Right atrium auricular region (tissue), 2 donors: ENCODE measurements at regions not wholly inside any gene's neighbourhood (a gene's known extent, or its start where the extent isn't known, plus 50 kb on each side); places are given as distances from the start of the nearest gene placed in this dataset.

Experiments used
- DNase-seq: peaks from one replicate; pipeline ENCODE4 v3.0.0-alpha.2; 2019; ENCODE audit warnings: low spot score
- H3K27ac ChIP-seq, 2 donors: fragments of 200-600 bp; sonication (generic); 1 replicate in 1 of 2; 2 replicates in 1 of 2; pipeline ENCODE4 v1.5.1; 2016 to 2019
- H3K27me3 ChIP-seq, 2 donors: fragments of 200-600 bp; sonication (generic); one replicate each; pipeline versions ENCODE4 v1.5.1 to v1.6.0; 2017 to 2019
- H3K36me3 ChIP-seq: fragments of 200-600 bp; sonication (generic); one replicate; pipeline ENCODE4 v1.5.1; 2016
- H3K4me1 ChIP-seq, 2 donors: fragments of 200-600 bp; sonication (generic); one replicate each; pipeline versions ENCODE4 v1.5.1 to v1.6.0; 2017 to 2019
- H3K4me3 ChIP-seq, 2 donors: fragments of 200-600 bp; sonication (generic); 1 replicate in 1 of 2; 2 replicates in 1 of 2; pipeline ENCODE4 v1.5.1; 2017 to 2019; ENCODE audit warnings: mild to moderate bottlenecking in 1 of 2, moderate library complexity in 1 of 2
- H3K9me3 ChIP-seq, 2 donors: fragments of 200-600 bp; sonication (generic); one replicate each; pipeline ENCODE4 v1.5.1; 2019
- CTCF ChIP-seq, 2 donors: fragments of 200-600 bp; sonication (generic); IDR thresholded peaks; one replicate each; pipeline ENCODE4 v1.5.1; 2019; ENCODE audit warnings: antibody characterized with exemption in 2 of 2

GRCh38 chr16:16830973-16831372, 452.0 kb downstream of the NPIPA7 start:
- TF ChIP-seq CTCF (IDR thresholded peaks at IDR 0.05): no peak
- Histone ChIP-seq H3K27me3 (no peaks in the 10 kb centered on the region), H3K4me1 (no peaks in the 10 kb centered on the region), H3K9me3 (no peaks in the 10 kb centered on the region), H3K27ac (no peak overlapping the region), H3K4me3 (no peak overlapping the region), H3K36me3 (no peaks in the 10 kb centered on the region)
- no peak for DNase-seq

DNA sequence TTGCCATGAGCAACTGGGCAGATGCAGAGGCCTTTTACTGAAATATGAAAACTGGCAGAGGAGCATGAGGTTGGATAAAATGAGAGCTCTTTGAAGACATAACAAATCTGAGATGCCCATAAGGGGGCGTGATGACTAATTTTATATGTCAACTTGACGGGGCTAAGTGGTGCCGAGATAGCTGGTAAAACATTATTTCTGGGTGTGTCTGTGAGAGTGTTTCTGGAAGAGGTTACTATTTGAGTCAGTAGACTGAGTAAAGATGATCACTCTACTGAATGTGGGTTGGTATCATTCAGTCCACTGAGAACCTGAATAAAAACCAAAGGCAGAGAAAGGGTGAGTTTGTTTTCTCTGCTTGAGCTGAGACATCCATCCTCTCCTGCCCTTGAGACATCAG, 454.2 kb downstream of the NPIPA7 start:
- no peaks in the 10 kb centered on the region for H3K36me3 ChIP-seq
- no peaks in the 10 kb centered on the region for H3K9me3 ChIP-seq
- H3K4me1 ChIP-seq: no peaks in the 10 kb centered on the region
- no peak for DNase-seq
- no peak for TF ChIP-seq CTCF (IDR thresholded peaks at IDR 0.05)
- H3K4me3 ChIP-seq: no peak overlapping the region
- no peak overlapping the region for H3K27ac ChIP-seq
- no peaks in the 10 kb centered on the region for H3K27me3 ChIP-seq

DNA sequence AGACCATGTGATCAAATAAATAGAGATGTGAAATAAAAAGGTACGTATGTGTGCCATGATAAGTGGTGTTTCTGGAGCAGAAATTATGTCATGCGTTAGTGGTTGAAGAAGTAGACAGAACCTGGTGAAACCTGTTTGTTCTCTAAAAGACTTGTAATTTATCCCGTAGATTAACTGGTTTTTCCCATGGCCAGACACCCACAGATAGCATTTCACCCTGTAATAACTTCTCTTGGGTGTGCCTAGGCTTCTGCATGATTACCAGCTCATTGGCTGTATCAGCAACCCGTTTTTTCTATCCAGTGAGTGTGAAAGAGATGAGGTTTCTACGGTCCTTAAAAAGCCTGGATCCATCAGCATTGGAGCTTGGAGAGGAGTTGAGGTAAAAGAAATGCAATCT, 471.3 kb downstream of the NPIPA7 start:
- no peak for TF ChIP-seq CTCF (IDR thresholded peaks at IDR 0.05)
- H3K27me3 ChIP-seq: no peaks in the 10 kb centered on the region
- H3K4me3 ChIP-seq: no peak overlapping the region

DNA sequence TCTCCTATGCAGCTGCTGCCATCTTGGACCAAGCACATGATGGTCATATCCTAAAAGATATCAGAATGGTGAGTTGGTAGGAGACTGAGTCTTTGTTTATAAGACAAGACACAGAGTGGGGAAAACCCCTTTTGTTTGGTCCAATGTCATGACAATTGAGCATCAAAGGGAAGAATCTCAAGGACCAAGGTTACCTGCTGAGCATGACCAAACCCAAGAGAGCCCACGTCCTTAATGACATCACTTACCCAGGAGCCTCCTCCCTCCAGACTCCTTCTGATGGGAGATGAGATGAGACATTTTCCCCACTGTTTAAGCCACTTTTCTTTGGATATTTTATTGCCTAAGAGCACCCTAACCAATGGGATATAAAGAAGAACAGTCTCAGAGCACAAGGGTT, 478.1 kb downstream of the NPIPA7 start:
- DNase-seq: no peak
- Histone ChIP-seq H3K4me1 (no peaks in the 10 kb centered on the region), H3K27ac (no peak overlapping the region), H3K27me3 (no peaks in the 10 kb centered on the region), H3K4me3 (no peak overlapping the region), H3K36me3 (no peaks in the 10 kb centered on the region), H3K9me3 (no peaks in the 10 kb centered on the region)
- no peak for TF ChIP-seq CTCF (IDR thresholded peaks at IDR 0.05)

More for the DNA sequence above, 471.3 kb downstream of the NPIPA7 start:
- no peak overlapping the region for H3K27ac ChIP-seq
- no peak for DNase-seq
- no peaks in the 10 kb centered on the region for H3K4me1 ChIP-seq
- no peaks in the 10 kb centered on the region for H3K36me3 ChIP-seq
- no peaks in the 10 kb centered on the region for H3K9me3 ChIP-seq

DNA sequence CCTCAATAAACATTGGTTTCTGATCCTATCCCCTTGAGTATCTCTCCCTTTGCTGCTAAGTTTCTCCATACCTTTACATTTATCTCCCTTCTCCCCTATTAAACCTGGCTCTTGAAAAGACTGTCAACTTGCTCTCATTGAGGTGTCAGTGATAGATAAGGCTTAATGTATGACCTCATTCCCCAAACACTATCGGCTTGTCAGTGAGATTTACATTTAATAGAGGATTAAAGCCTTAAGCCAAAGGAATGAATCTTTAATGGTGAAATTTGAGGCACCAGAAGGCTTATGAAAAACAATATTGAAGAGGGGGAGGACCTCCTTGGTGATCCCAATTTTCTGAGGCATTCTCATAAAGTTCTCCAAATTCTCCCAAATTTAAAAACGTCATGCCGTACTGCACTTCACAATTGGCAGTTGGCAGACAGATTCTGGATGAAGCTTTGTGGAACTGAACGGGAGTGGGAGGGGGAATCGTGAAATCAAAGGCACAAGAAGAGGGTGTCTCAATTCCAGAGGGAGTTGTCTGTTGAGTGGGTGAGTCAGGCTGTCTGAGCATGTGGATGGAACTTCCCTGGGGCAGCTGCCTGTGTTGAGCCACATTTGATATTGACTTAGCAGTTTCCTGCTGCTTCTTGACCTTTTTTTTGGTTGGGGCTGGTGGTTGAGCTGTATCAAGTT, 478.8 kb downstream of the NPIPA7 start:
- no peak overlapping the region for H3K27ac ChIP-seq
- no peak for TF ChIP-seq CTCF (IDR thresholded peaks at IDR 0.05)
- DNase-seq: no peak

DNA sequence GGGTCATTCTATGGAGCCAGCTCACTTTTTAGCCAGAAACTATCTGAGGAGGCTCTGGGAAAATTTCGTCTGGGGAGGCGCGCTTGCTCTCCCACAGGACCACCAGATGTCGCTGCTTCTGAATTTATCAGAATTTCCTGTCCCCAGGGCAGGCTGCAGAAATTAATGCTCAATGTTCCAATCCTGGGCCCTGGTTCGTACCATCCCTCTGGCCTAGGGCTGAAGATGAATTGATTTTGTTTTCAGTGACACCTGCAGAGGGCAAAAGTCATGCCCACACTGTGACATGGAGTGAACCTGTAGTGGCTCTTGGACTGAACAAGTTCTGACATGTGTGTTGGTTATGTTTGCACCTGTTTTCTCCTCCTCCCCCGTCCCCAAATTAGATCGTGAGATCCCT, 482.6 kb downstream of the NPIPA7 start:
- Histone ChIP-seq H3K4me1 (peaks cover 0 to 21% of the 10 kb centered on the region in 2 donors), H3K27ac (no peak overlapping the region), H3K4me3 (no peak overlapping the region), H3K36me3 (no peaks in the 10 kb centered on the region), H3K27me3 (no peaks in the 10 kb centered on the region), H3K9me3 (no peaks in the 10 kb centered on the region)
- no peak for DNase-seq
- peak; percentile 55 to 84 for TF ChIP-seq CTCF (IDR thresholded peaks at IDR 0.05)

More for the DNA sequence above, 478.8 kb downstream of the NPIPA7 start:
- Histone ChIP-seq H3K4me3 (no peak overlapping the region), H3K4me1 (peaks cover 0 to 4% of the 10 kb centered on the region in 2 donors), H3K27me3 (no peaks in the 10 kb centered on the region), H3K9me3 (no peaks in the 10 kb centered on the region), H3K36me3 (no peaks in the 10 kb centered on the region)
